GM23338 (cell line): ENCODE measurements at regions not wholly inside any gene's neighbourhood (a gene's known extent, or its start where the extent isn't known, plus 50 kb on each side); places are given as distances from the start of the nearest gene placed in this dataset.

Experiments
- ATAC-seq: fragments of 200-7000 bp; cut with Tn5 transposase; 3 replicates; pipeline ENCODE4 v1.9.1; 2020
- DNase-seq: peaks from one replicate; pipeline ENCODE4 v3.0.0-alpha.2; 2015; ENCODE audit warnings: low spot score
- H2AFZ ChIP-seq: fragments of 200-600 bp; sonication (generic); 2 replicates; pipeline ENCODE4 v1.8.0; 2016; ENCODE audit warnings: antibody characterized with exemption, mild to moderate bottlenecking, moderate library complexity
- H3F3A ChIP-seq: fragments of 200-600 bp; sonication (generic); replicated peaks from 2 replicates; pipeline ENCODE4 v1.8.0; 2017; ENCODE audit warnings: antibody characterized with exemption, mixed run types, low read depth
- H3K27ac ChIP-seq: fragments of 200-600 bp; sonication (generic); 2 replicates; pipeline ENCODE4 v1.6.1; 2016; ENCODE audit warnings: low read depth
- H3K27me3 ChIP-seq: fragments of 200-600 bp; sonication (generic); 2 replicates; pipeline ENCODE4 v1.8.0; 2016; ENCODE audit warnings: mild to moderate bottlenecking, mixed run types, moderate library complexity; ENCODE audit not compliant: insufficient read depth
- H3K36me3 ChIP-seq: fragments of 200-600 bp; sonication (generic); 2 replicates; pipeline ENCODE4 v1.8.0; 2016; ENCODE audit warnings: mild to moderate bottlenecking; ENCODE audit not compliant: insufficient read depth
- H3K4me1 ChIP-seq: fragments of 200-600 bp; sonication (generic); 2 replicates; pipeline ENCODE4 v1.8.0; 2016; ENCODE audit warnings: mild to moderate bottlenecking, moderate library complexity; ENCODE audit not compliant: insufficient read depth
- H3K4me2 ChIP-seq: fragments of 200-600 bp; sonication (generic); 2 replicates; pipeline ENCODE4 v1.7.1; 2017; ENCODE audit warnings: mixed run types
- H3K4me3 ChIP-seq: fragments of 200-600 bp; sonication (generic); 2 replicates; pipeline ENCODE4 v1.6.1; 2016; ENCODE audit warnings: mixed run types
- H3K79me2 ChIP-seq: fragments of 200-600 bp; sonication (generic); replicated peaks from 2 replicates; pipeline ENCODE4 v1.8.0; 2017; ENCODE audit warnings: mild to moderate bottlenecking; ENCODE audit not compliant: insufficient read depth
- H3K9me2 ChIP-seq: fragments of 200-600 bp; sonication (generic); 2 replicates; pipeline ENCODE4 v1.8.0; 2017; ENCODE audit not compliant: insufficient read depth
- H4K20me1 ChIP-seq: fragments of 200-600 bp; sonication (generic); replicated peaks from 2 replicates; pipeline ENCODE4 v1.8.0; 2017; ENCODE audit warnings: mild to moderate bottlenecking; ENCODE audit not compliant: insufficient read depth
- H3K27ac Mint-ChIP-seq: 2 replicates; pipeline ENCODE4 v1.8.0; 2020; ENCODE audit warnings: inconsistent platforms, mild to moderate bottlenecking, moderate library complexity, mixed read lengths
- H3K27me3 Mint-ChIP-seq: 3 replicates; pipeline ENCODE4 v1.8.0; 2022; ENCODE audit warnings: low read depth, mild to moderate bottlenecking, moderate library complexity, mixed read lengths, inconsistent platforms; ENCODE audit not compliant: insufficient read depth, poor library complexity
- H3K36me3 Mint-ChIP-seq: 3 replicates; pipeline ENCODE4 v1.8.0; 2021; ENCODE audit warnings: low read depth, mild to moderate bottlenecking, inconsistent platforms, moderate library complexity, mixed read lengths
- H3K4me1 Mint-ChIP-seq: 3 replicates; pipeline ENCODE4 v1.8.0; 2020; ENCODE audit warnings: mild to moderate bottlenecking, inconsistent platforms, mixed read lengths
- H3K4me3 Mint-ChIP-seq: 3 replicates; pipeline ENCODE4 v1.8.0; 2021; ENCODE audit warnings: moderate library complexity, mild to moderate bottlenecking, inconsistent platforms, mixed read lengths
- H3K9me3 Mint-ChIP-seq: 3 replicates; pipeline ENCODE4 v1.8.0; 2020; ENCODE audit warnings: moderate library complexity, mild to moderate bottlenecking, inconsistent platforms, mixed read lengths
- POLR2AphosphoS5 ChIP-seq: IDR thresholded peaks from 2 replicates; pipeline ENCODE4 v1.6.1; 2016; ENCODE audit warnings: antibody characterized with exemption, low read depth
- ZNF114 ChIP-seq: fragments of 250-450 bp; sonication (Bioruptor Pico); IDR thresholded peaks from 2 replicates; pipeline ENCODE4 v1.5.0; 2020; ENCODE audit warnings: mild to moderate bottlenecking, moderate library complexity
- TF ChIP-seq, protein P1 (sequence below): IDR thresholded peaks from 2 replicates; pipeline ENCODE4 v1.6.1; 2016; ENCODE audit warnings: antibody characterized with exemption
- TF ChIP-seq, protein P2 (sequence below): fragments of 250-450 bp; sonication (Bioruptor Pico); IDR thresholded peaks from 2 replicates; pipeline ENCODE4 v1.5.0; 2020; ENCODE audit warnings: mild to moderate bottlenecking, moderate library complexity

DNA sequence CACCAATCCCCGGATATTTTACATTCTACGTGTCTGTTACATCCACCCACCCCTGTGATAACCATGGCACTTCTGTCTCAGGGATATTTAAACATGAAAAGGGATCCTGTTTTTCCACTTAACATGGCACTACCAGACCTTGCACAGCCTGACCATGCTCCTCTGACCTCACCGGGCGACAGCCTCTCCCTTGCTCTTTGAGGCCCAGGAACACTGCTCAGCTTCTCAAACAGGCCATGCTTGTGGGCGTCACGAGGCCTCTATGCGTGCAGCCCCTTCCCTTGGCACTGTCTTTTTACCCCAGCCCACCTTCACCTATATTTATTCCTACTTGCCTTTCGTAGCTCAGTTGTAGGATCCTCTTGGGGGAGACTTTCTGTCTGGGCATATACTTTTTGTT is 385.6 kb downstream of the UQCRFS1 start:
- H3K36me3 ChIP-seq, result no peaks in the 10 kb centered on the region
- no peak overlapping the region for H3K27ac ChIP-seq
- no peak overlapping the region for H3K27ac Mint-ChIP-seq
- H3F3A ChIP-seq, result no peaks in the 10 kb centered on the region
- H4K20me1 ChIP-seq, result no peaks in the 10 kb centered on the region
- H3K9me3 Mint-ChIP-seq, result no peaks in the 10 kb centered on the region; the same call in 2 of the 3 replicates
- H3K79me2 ChIP-seq, result no peaks in the 10 kb centered on the region
- no peak overlapping the region for H3K4me2 ChIP-seq
- H2AFZ ChIP-seq, result no peak overlapping the region
- no peaks in the 10 kb centered on the region for H3K36me3 Mint-ChIP-seq
- H3K27me3 ChIP-seq, result no peaks in the 10 kb centered on the region
- TF ChIP-seq, protein P1, sequence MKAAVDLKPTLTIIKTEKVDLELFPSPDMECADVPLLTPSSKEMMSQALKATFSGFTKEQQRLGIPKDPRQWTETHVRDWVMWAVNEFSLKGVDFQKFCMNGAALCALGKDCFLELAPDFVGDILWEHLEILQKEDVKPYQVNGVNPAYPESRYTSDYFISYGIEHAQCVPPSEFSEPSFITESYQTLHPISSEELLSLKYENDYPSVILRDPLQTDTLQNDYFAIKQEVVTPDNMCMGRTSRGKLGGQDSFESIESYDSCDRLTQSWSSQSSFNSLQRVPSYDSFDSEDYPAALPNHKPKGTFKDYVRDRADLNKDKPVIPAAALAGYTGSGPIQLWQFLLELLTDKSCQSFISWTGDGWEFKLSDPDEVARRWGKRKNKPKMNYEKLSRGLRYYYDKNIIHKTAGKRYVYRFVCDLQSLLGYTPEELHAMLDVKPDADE, result no peak
- no peak for TF ChIP-seq POLR2AphosphoS5
- H3K4me1 Mint-ChIP-seq, result peaks cover 32% of the 10 kb centered on the region
- H3K4me3 ChIP-seq, result no peak overlapping the region
- ATAC-seq (no peak), DNase-seq (no peak)
- H3K4me1 ChIP-seq, result peaks cover 26% of the 10 kb centered on the region
- peaks cover 7% of the 10 kb centered on the region for H3K27me3 Mint-ChIP-seq
- H3K4me3 Mint-ChIP-seq, result no peak overlapping the region
- peaks cover 25% of the 10 kb centered on the region for H3K9me2 ChIP-seq

DNA sequence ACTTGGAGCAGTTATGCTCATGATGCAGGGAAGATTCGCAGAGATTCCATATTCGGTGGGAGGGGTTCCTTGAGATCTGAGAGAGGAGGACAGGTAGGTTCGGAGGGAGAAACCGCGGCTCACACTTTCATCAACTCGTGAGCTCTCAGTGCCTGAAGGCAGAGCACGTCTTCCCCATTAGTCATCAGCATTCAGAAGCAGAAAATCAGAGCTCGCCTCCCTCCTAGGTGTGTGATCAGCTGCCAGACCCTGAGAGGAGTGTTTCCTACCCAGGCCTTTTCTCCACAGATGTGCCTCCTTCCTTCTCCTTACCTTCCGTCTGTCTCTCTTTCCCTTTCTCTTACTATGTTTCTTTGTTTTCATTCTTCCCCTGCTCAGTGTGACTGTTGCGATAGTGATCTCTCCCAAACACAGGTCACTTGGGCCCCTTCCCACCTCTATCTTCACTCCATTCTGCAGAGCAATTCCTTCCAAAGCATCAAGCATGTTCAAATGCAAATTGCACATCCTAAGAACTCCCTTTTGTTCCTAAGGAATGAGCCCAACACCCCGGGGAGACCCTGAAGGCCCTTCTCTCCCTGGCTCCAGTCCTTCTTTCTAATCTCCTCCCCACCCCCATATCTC is 389.5 kb downstream of the UQCRFS1 start:
- Histone ChIP-seq H3K4me2 (peak overlapping the region; percentile 60), H2AFZ (peak overlapping the region; percentile 70), H3F3A (no peaks in the 10 kb centered on the region), H3K9me2 (0 out of 2 replicates have a peak, but pooled peaks cover 18% of the 10 kb centered on the region), H3K79me2 (no peaks in the 10 kb centered on the region), H3K27ac (peak overlapping the region; percentile 28; the same call in 1 of the 2 replicates), H3K36me3 (no peaks in the 10 kb centered on the region), H4K20me1 (no peaks in the 10 kb centered on the region), H3K4me1 (peaks cover 16% of the 10 kb centered on the region), H3K27me3 (no peaks in the 10 kb centered on the region), H3K4me3 (0 out of 2 replicates have a peak overlapping the region, but pooled peaks have one; percentile 14)
- TF ChIP-seq ZNF114 (CRISPR knock-in tag), result 0 out of 2 replicates have a peak, but pooled peaks have one; percentile 51
- TF ChIP-seq, protein P2, sequence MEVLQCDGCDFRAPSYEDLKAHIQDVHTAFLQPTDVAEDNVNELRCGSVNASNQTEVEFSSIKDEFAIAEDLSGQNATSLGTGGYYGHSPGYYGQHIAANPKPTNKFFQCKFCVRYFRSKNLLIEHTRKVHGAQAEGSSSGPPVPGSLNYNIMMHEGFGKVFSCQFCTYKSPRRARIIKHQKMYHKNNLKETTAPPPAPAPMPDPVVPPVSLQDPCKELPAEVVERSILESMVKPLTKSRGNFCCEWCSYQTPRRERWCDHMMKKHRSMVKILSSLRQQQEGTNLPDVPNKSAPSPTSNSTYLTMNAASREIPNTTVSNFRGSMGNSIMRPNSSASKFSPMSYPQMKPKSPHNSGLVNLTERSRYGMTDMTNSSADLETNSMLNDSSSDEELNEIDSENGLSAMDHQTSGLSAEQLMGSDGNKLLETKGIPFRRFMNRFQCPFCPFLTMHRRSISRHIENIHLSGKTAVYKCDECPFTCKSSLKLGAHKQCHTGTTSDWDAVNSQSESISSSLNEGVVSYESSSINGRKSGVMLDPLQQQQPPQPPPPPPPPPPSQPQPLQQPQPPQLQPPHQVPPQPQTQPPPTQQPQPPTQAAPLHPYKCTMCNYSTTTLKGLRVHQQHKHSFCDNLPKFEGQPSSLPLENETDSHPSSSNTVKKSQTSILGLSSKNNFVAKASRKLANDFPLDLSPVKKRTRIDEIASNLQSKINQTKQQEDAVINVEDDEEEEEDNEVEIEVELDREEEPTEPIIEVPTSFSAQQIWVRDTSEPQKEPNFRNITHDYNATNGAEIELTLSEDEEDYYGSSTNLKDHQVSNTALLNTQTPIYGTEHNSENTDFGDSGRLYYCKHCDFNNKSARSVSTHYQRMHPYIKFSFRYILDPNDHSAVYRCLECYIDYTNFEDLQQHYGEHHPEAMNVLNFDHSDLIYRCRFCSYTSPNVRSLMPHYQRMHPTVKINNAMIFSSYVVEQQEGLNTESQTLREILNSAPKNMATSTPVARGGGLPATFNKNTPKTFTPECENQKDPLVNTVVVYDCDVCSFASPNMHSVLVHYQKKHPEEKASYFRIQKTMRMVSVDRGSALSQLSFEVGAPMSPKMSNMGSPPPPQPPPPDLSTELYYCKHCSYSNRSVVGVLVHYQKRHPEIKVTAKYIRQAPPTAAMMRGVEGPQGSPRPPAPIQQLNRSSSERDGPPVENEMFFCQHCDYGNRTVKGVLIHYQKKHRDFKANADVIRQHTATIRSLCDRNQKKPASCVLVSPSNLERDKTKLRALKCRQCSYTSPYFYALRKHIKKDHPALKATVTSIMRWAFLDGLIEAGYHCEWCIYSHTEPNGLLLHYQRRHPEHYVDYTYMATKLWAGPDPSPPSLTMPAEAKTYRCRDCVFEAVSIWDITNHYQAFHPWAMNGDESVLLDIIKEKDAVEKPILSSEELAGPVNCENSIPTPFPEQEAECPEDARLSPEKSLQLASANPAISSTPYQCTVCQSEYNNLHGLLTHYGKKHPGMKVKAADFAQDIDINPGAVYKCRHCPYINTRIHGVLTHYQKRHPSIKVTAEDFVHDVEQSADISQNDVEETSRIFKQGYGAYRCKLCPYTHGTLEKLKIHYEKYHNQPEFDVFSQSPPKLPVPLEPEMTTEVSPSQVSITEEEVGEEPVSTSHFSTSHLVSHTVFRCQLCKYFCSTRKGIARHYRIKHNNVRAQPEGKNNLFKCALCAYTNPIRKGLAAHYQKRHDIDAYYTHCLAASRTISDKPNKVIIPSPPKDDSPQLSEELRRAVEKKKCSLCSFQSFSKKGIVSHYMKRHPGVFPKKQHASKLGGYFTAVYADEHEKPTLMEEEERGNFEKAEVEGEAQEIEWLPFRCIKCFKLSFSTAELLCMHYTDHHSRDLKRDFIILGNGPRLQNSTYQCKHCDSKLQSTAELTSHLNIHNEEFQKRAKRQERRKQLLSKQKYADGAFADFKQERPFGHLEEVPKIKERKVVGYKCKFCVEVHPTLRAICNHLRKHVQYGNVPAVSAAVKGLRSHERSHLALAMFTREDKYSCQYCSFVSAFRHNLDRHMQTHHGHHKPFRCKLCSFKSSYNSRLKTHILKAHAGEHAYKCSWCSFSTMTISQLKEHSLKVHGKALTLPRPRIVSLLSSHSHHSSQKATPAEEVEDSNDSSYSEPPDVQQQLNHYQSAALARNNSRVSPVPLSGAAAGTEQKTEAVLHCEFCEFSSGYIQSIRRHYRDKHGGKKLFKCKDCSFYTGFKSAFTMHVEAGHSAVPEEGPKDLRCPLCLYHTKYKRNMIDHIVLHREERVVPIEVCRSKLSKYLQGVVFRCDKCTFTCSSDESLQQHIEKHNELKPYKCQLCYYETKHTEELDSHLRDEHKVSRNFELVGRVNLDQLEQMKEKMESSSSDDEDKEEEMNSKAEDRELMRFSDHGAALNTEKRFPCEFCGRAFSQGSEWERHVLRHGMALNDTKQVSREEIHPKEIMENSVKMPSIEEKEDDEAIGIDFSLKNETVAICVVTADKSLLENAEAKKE (CRISPR knock-in tag), result peak; percentile 86
- TF ChIP-seq, protein P1, result no peak
- H3K9me3 Mint-ChIP-seq, result no peaks in the 10 kb centered on the region; the same call in 2 of the 3 replicates
- H3K27me3 Mint-ChIP-seq, result peaks cover 12% of the 10 kb centered on the region
- peak overlapping the region; percentile 26 for H3K4me3 Mint-ChIP-seq
- DNase-seq, result peak; percentile 11
- peak overlapping the region; percentile 70 for H3K27ac Mint-ChIP-seq
- H3K4me1 Mint-ChIP-seq, result peaks cover 26% of the 10 kb centered on the region
- no peaks in the 10 kb centered on the region for H3K36me3 Mint-ChIP-seq
- peak; percentile 89 for ATAC-seq
